ENCODE measurements at regions not wholly inside any gene's neighbourhood (a gene's known extent, or its start where the extent isn't known, plus 50 kb on each side); places are given as distances from the start of the nearest gene placed in this dataset.

- intact Hi-C loops (cut with micrococcal nuclease), result no loop called here
Measured at GRCh38 chr2:19684516-19684915, 217.3 kb downstream of the TTC32 start.

GRCh38 chr2:19683556-19683955 is 218.2 kb downstream of the TTC32 start:
- intact Hi-C loops (cut with micrococcal nuclease), result no loop called here

- intact Hi-C loops (cut with micrococcal nuclease), result no loop called here
Measured at GRCh38 chr2:19682493-19682892, 219.3 kb downstream of the TTC32 start.

DNA sequence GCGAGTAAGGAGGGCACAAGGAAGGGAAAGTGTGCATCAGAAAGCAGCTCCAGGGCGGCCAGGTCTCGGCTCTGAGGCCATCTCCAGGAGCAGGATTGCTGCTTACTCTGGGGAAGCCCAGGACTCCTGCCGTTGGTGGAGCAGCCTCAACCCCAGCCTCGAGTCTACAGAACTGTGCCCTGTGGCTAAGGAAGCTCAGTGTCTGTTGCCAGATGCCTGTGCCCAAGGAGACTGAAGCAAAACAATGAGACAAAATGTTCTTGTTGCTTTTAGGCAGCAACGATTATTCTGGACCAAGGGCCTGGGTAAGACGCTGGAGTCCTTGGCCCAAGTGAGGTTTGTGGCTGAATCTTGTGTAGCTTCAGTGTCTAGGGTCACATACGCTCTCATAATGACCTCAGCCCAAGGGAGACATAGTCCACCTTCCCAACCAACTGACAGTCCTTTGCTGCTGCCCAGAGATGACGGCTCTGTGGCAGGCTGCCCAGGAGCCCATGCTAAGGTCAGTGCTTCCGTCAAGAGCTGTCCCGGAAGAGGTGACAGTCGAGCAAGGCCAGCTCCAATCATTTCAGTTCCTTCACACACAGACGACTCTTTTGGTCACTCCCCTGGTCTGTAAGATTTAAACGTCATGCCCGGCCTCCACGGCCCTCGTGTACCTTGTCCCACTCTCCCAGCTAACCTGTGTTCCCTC is 223.8 kb downstream of the TTC32 start:
- intact Hi-C loops (cut with micrococcal nuclease), result no loop called here

GRCh38 chr2:19677215-19677777 is 224.5 kb downstream of the TTC32 start:
- intact Hi-C loops (cut with micrococcal nuclease), result no loop called here

GRCh38 chr2:19676770-19677169 is 225.0 kb downstream of the TTC32 start:
- intact Hi-C loops (cut with micrococcal nuclease), result no loop called here

GRCh38 chr2:19675856-19676460 is 225.8 kb downstream of the TTC32 start:
- intact Hi-C loops (cut with micrococcal nuclease), result no loop called here

GRCh38 chr2:19675003-19675629 is 226.7 kb downstream of the TTC32 start:
- intact Hi-C loops (cut with micrococcal nuclease), result no loop called here

DNA sequence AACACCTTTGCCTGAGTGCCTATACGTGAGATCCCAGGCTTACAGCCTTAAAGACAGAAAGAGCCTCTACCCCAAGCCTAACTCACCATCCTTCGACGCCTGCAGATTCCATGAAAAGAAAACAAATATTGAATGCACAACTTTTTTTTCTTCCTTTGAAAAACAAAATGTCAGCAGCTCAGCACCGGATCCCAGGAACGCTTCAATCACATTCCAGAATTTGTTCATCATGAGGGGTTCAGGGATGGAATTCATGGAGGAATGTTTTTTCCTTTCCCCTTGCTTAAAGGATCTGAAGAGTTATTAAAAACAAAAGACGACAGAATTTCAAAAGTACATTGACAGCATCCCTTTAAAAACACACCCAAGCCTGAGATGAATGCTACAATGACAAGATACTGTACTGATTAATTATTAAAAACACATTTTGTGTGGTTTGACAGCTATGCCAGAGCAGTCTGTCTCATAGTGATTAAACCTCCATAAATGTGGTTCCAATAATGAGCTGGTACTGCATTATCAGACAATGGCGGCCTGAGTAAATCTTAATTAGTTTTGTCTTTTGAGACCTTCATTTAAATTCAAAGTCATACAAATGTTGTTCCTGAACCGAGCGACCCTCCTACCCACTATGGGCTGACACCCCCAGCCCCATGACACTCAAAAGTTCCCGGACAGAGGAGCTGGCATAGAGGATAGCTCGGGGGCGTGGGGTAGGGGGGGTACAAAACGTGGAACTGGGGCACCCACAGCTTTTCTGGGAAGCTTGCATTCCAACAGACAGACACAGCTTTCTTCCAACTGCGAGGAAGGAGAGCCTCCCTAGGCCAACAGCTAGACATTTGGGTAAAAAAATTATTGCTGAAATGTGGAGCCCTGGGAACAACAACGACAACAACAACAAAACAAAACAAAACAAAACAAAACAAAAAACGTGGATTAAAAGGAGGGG is 227.5 kb downstream of the TTC32 start:
- intact Hi-C loops (cut with micrococcal nuclease), result no loop called here

- intact Hi-C loops (cut with micrococcal nuclease), result no loop called here
Measured at GRCh38 chr2:19673213-19673791, 228.5 kb downstream of the TTC32 start.

DNA sequence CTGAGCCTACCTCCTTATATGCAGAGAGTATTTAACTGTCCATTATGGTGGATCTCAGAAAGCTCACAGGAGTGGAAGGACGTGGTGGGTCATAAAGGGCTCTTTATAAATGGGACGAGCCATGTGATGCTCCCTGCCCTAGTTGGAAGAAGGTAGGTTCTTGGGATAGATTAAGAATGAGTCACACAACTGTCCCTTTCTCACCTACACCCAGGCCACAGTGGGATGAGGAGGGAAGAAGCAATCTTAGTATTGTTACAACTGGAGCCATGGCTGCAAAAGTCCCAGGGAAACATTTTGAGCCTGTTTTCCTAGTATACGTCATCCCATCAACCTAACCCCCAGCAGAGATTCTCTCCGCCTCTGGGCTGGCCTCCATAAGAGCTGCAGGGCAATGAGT is 229.9 kb downstream of the TTC32 start:
- intact Hi-C loops (cut with micrococcal nuclease), result no loop called here

- intact Hi-C loops (cut with micrococcal nuclease), result no loop called here
Measured at GRCh38 chr2:19671311-19671710, 230.5 kb downstream of the TTC32 start.

- intact Hi-C loops (cut with micrococcal nuclease), result no loop called here
Measured at GRCh38 chr2:19670303-19670702, 231.5 kb downstream of the TTC32 start.

GRCh38 chr2:19669559-19669958 is 232.2 kb downstream of the TTC32 start:
- intact Hi-C loops (cut with micrococcal nuclease), result no loop called here

DNA sequence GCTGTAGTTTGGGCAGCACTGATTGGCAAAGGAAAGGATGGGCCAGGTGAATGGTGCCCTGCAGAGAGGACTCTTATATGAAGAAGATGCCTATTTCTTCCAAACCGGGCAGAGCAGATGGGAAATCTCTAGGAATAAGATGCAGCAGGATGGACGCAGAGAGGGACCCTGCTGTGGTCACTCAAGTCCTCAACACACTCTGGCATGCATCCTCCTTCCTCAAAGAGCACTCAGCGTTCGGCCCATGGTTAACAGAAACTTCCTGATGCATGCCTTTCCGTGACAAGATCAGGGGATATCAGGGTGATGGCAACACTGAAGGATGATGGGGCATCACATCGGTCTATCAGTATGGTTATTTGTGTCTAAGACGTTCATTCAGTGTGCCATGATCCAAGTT is 232.7 kb downstream of the TTC32 start:
- intact Hi-C loops (cut with micrococcal nuclease), result no loop called here

- intact Hi-C loops (cut with micrococcal nuclease), result no loop called here
Measured at GRCh38 chr2:19667536-19667949, 234.2 kb downstream of the TTC32 start.

GRCh38 chr2:19667085-19667484 is 234.7 kb downstream of the TTC32 start:
- intact Hi-C loops (cut with micrococcal nuclease), result no loop called here

DNA sequence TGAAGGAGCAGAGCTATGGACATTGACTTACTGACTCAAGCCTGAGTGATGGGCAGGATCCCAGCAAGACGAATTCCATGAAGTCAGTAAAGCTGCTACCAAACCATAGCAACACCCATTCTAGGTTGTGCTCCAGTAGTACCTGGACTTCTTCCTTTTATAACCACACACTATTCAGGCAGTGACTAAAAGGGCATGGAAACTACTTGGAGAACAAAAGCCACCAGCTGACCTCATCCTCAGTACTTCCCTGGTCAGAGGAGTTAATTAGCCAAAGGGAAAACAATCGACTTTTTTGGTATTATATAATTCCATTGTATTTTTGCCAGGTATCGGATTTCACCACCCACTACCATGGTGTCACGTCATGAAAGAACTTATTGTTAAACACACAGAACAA is 237.1 kb downstream of the TTC32 start:
- intact Hi-C loops (cut with micrococcal nuclease), result no loop called here

- intact Hi-C loops (cut with micrococcal nuclease), result no loop called here
Measured at GRCh38 chr2:19659024-19659792, 242.6 kb downstream of the TTC32 start.

GRCh38 chr2:19656011-19656410 is 245.8 kb downstream of the TTC32 start:
- intact Hi-C loops (cut with micrococcal nuclease), result no loop called here
